ENCODE measurements at regions not wholly inside any gene's neighbourhood (a gene's known extent, or its start where the extent isn't known, plus 50 kb on each side); places are given as distances from the start of the nearest gene placed in this dataset.

GRCh38 chr10:88048312-88048711 is 184.9 kb downstream of the PTEN start:
- DNase-seq = no peak
- no peaks in the 10 kb centered on the region for H3K4me1 ChIP-seq

GRCh38 chr10:88049204-88049603 is 185.8 kb downstream of the PTEN start:
- Histone ChIP-seq H3K4me3 (ENCODE audit: low read depth, low read length) (no peak overlapping the region), H3K4me1 (no peaks in the 10 kb centered on the region), H3K36me3 (no peaks in the 10 kb centered on the region), H3K27me3 (no peaks in the 10 kb centered on the region), H3K9me3 (no peaks in the 10 kb centered on the region)
- TF ChIP-seq CTCF (IDR thresholded peaks at IDR 0.05; ENCODE audit: low read depth, low read length) = no peak
- no peak for DNase-seq

More at GRCh38 chr10:88048312-88048711, 184.9 kb downstream of the PTEN start:
- Histone ChIP-seq H3K36me3 (no peaks in the 10 kb centered on the region), H3K27me3 (no peaks in the 10 kb centered on the region), H3K9me3 (no peaks in the 10 kb centered on the region), H3K4me3 (ENCODE audit: low read depth, low read length) (no peak overlapping the region)
- no peak for TF ChIP-seq CTCF (IDR thresholded peaks at IDR 0.05; ENCODE audit: low read depth, low read length)

GRCh38 chr10:88057720-88058119 is 194.3 kb downstream of the PTEN start:
- no peak for DNase-seq
- Histone ChIP-seq H3K36me3 (no peaks in the 10 kb centered on the region), H3K27me3 (no peaks in the 10 kb centered on the region), H3K9me3 (no peaks in the 10 kb centered on the region), H3K4me3 (ENCODE audit: low read depth, low read length) (no peak overlapping the region), H3K4me1 (0 out of 2 replicates have a peak, but pooled peaks cover 4% of the 10 kb centered on the region)
- no peak for TF ChIP-seq CTCF (IDR thresholded peaks at IDR 0.05; ENCODE audit: low read depth, low read length)

GRCh38 chr10:88058750-88059149 is 195.3 kb downstream of the PTEN start:
- Histone ChIP-seq H3K9me3 (no peaks in the 10 kb centered on the region), H3K4me3 (ENCODE audit: low read depth, low read length) (no peak overlapping the region), H3K27me3 (no peaks in the 10 kb centered on the region), H3K36me3 (no peaks in the 10 kb centered on the region), H3K4me1 (peaks cover 12% of the 10 kb centered on the region)
- TF ChIP-seq CTCF (IDR thresholded peaks at IDR 0.05; ENCODE audit: low read depth, low read length) = no peak
- DNase-seq = no peak

- TF ChIP-seq CTCF (IDR thresholded peaks at IDR 0.05; ENCODE audit: low read depth, low read length) = no peak
- no peaks in the 10 kb centered on the region for H3K9me3 ChIP-seq
- no peak overlapping the region for H3K4me3 ChIP-seq (ENCODE audit: low read depth, low read length)
- no peaks in the 10 kb centered on the region for H3K27me3 ChIP-seq
- H3K36me3 ChIP-seq = no peaks in the 10 kb centered on the region
- DNase-seq = no peak
- peaks cover 13% of the 10 kb centered on the region for H3K4me1 ChIP-seq
Measured at GRCh38 chr10:88059190-88059589, 195.8 kb downstream of the PTEN start.

GRCh38 chr10:88060762-88061161 is 197.3 kb downstream of the PTEN start:
- Histone ChIP-seq H3K4me1 (peaks cover 24% of the 10 kb centered on the region), H3K27me3 (no peaks in the 10 kb centered on the region), H3K36me3 (no peaks in the 10 kb centered on the region), H3K4me3 (ENCODE audit: low read depth, low read length) (no peak overlapping the region), H3K9me3 (no peaks in the 10 kb centered on the region)
- no peak for TF ChIP-seq CTCF (IDR thresholded peaks at IDR 0.05; ENCODE audit: low read depth, low read length)
- DNase-seq = no peak
